A549 (cell line): ENCODE measurements at regions not wholly inside any gene's neighbourhood (a gene's known extent, or its start where the extent isn't known, plus 50 kb on each side); places are given as distances from the start of the nearest gene placed in this dataset.

Experiments used
- ATAC-seq, 2 experiments: fragments of 200-7000 bp in 1 of 2; fragments of >200 bp in 1 of 2; cut with Nextera tagmentation in 1 of 2; cut with Tn5 transposase in 1 of 2; 3 replicates each; pipeline versions ENCODE4 v1.8.0 to v1.9.1; 2018 to 2020; ENCODE audit warnings: mild to moderate bottlenecking in 1 of 2, moderate library complexity in 1 of 2
- CTCF ChIA-PET: fragments of 300-600 bp; sonication (Branson Sonifier 250); formaldehyde crosslinking; extraction: SDS; loops from one replicate; lab custom pipeline; 2021; ENCODE audit warnings: antibody characterized with exemption, inconsistent platforms; lab: Yijun Ruan, JAX
- POLR2A ChIA-PET: fragments of 350-600 bp; formaldehyde crosslinking; extraction: SDS; loops from one replicate; lab custom pipeline; 2021; ENCODE audit warnings: antibody characterized with exemption, inconsistent platforms; lab: Yijun Ruan, JAX
- DNase-seq, 2 experiments: peaks; one replicate each; pipeline versions ENCODE4 v3.0.0 to v3.0.0-alpha.2; 2011 to 2016; ENCODE audit warnings: low read depth in 1 of 2, low spot score in 1 of 2
- FAIRE-seq: peaks from 2 replicates; lab custom pipeline; 2011; peaks lifted over from hg19 to GRCh38; lab: Jason Lieb, UNC
- H3K27ac ChIP-seq, 2 experiments: fragments of >200 bp; sonication (Bioruptor Twin); formaldehyde crosslinking; 3 replicates each; pipeline ENCODE4 v1.5.1; 2016 to 2017
- H3K4me1 ChIP-seq: fragments of >200 bp; sonication (Bioruptor Twin); formaldehyde crosslinking; 3 replicates; pipeline ENCODE4 v1.6.1; 2016
- H3K4me2 ChIP-seq: fragments of >200 bp; sonication (Bioruptor Twin); formaldehyde crosslinking; 3 replicates; pipeline ENCODE4 v1.6.1; 2016
- H3K4me3 ChIP-seq: fragments of >200 bp; sonication (Bioruptor Twin); formaldehyde crosslinking; 3 replicates; pipeline ENCODE4 v1.5.1; 2016
- H3K9me3 ChIP-seq: fragments of >200 bp; sonication (Bioruptor Twin); formaldehyde crosslinking; 3 replicates; pipeline ENCODE4 v1.6.1; 2016
- BHLHE40 ChIP-seq: IDR thresholded peaks from 2 replicates; pipeline ENCODE4 v1.6.1; 2012; ENCODE audit warnings: low read depth, low read length, inconsistent platforms
- CHD2 ChIP-seq: fragments of 150-350 bp; IDR thresholded peaks from 2 replicates; pipeline ENCODE4 v1.6.1; 2014; ENCODE audit warnings: low read length; ENCODE audit not compliant: partially characterized antibody
- CHD4 ChIP-seq: fragments of 200-600 bp; sonication (generic); IDR thresholded peaks from 2 replicates; pipeline ENCODE4 v1.6.1; 2016; ENCODE audit warnings: antibody characterized with exemption, mild to moderate bottlenecking, borderline replicate concordance
- CTCF ChIP-seq: fragments of >200 bp; sonication (Bioruptor Twin); formaldehyde crosslinking; IDR thresholded peaks from 3 replicates; pipeline ENCODE4 v1.5.1; 2016
- EHF ChIP-seq: fragments of 250-450 bp; sonication (Bioruptor Pico); IDR thresholded peaks from 2 replicates; pipeline ENCODE4 v1.5.0; 2020; ENCODE audit warnings: mild to moderate bottlenecking
- EHMT2 ChIP-seq: fragments of 200-600 bp; sonication (generic); IDR thresholded peaks from 2 replicates; pipeline ENCODE4 v1.6.1; 2016; ENCODE audit warnings: antibody characterized with exemption, low read depth, mild to moderate bottlenecking, moderate library complexity
- ELK1 ChIP-seq: fragments of 150-350 bp; IDR thresholded peaks from 2 replicates; pipeline ENCODE4 v1.6.1; 2014; ENCODE audit warnings: low read depth, mild to moderate bottlenecking, low read length
- EP300 ChIP-seq, 2 experiments: fragments of >200 bp; sonication (Bioruptor Twin); formaldehyde crosslinking; IDR thresholded peaks; 2 replicates in 1 of 2; 3 replicates in 1 of 2; pipeline ENCODE4 v1.6.1; 2016 to 2017
- FOXS1 ChIP-seq: fragments of 250-450 bp; sonication (Bioruptor Pico); IDR thresholded peaks from 2 replicates; pipeline ENCODE4 v1.5.0; 2020; ENCODE audit warnings: mild to moderate bottlenecking, moderate library complexity
- GATA3 ChIP-seq: IDR thresholded peaks from 2 replicates; pipeline ENCODE4 v1.6.1; 2012; ENCODE audit warnings: borderline replicate concordance
- HOXB13 ChIP-seq: fragments of 250-450 bp; sonication (Bioruptor Pico); IDR thresholded peaks from 2 replicates; pipeline ENCODE4 v1.5.0; 2020; ENCODE audit warnings: low read depth, mild to moderate bottlenecking, moderate library complexity
- JUN ChIP-seq, 2 experiments: fragments of >200 bp; sonication (Bioruptor Twin); formaldehyde crosslinking; IDR thresholded peaks; 2 replicates in 1 of 2; 3 replicates in 1 of 2; pipeline ENCODE4 v1.6.1; 2016 to 2017
- JUNB ChIP-seq: fragments of >200 bp; sonication (Bioruptor Twin); formaldehyde crosslinking; IDR thresholded peaks from 2 replicates; pipeline ENCODE4 v1.6.1; 2016
- KDM5A ChIP-seq: fragments of 200-600 bp; sonication (generic); IDR thresholded peaks from 2 replicates; pipeline ENCODE4 v1.6.1; 2016; ENCODE audit warnings: antibody characterized with exemption, mild to moderate bottlenecking
- MAZ ChIP-seq: fragments of 150-350 bp; IDR thresholded peaks from 2 replicates; pipeline ENCODE4 v1.6.1; 2014; ENCODE audit warnings: antibody characterized with exemption, low read depth, low read length, borderline replicate concordance
- MYC ChIP-seq: IDR thresholded peaks from 2 replicates; pipeline ENCODE4 v1.6.1; 2012; ENCODE audit warnings: mild to moderate bottlenecking, inconsistent platforms, low read length, improper control_type of control experiment, borderline replicate concordance
- NFE2L2 ChIP-seq: fragments of 150-350 bp; conservative IDR thresholded peaks from 2 replicates; pipeline ENCODE4 v1.6.1; 2014; ENCODE audit warnings: low read length
- NR3C1 ChIP-seq: fragments of >200 bp; sonication (Bioruptor Twin); formaldehyde crosslinking; IDR thresholded peaks from 3 replicates; pipeline ENCODE4 v1.6.1; 2017
- PBX3 ChIP-seq: IDR thresholded peaks from 2 replicates; pipeline ENCODE4 v1.6.1; 2012
- POLR2A ChIP-seq: IDR thresholded peaks from 2 replicates; pipeline ENCODE4 v1.6.1; 2012; ENCODE audit warnings: mild to moderate bottlenecking, low read length
- RAD21 ChIP-seq, 2 experiments: fragments of >200 bp in 1 of 2; sonication (Bioruptor Twin) in 1 of 2; formaldehyde crosslinking in 1 of 2; IDR thresholded peaks in 1 of 2; conservative IDR thresholded peaks in 1 of 2; 2 replicates in 1 of 2; 3 replicates in 1 of 2; pipeline ENCODE4 v1.6.1; 2012 to 2018; ENCODE audit warnings: inconsistent platforms in 1 of 2
- RFX5 ChIP-seq: fragments of 450-650 bp; IDR thresholded peaks from 2 replicates; pipeline ENCODE4 v1.7.1; 2014; ENCODE audit warnings: antibody characterized with exemption, mild to moderate bottlenecking, moderate library complexity
- RNF2 ChIP-seq: fragments of 200-600 bp; sonication (generic); IDR thresholded peaks from 2 replicates; pipeline ENCODE4 v1.6.1; 2016; ENCODE audit warnings: low read depth, mild to moderate bottlenecking, antibody characterized with exemption, moderate library complexity, borderline replicate concordance
- SMC3 ChIP-seq: fragments of >200 bp; sonication (Bioruptor Twin); formaldehyde crosslinking; IDR thresholded peaks from 3 replicates; pipeline ENCODE4 v1.6.1; 2018; ENCODE audit warnings: inconsistent platforms
- SREBF2 ChIP-seq: fragments of 450-650 bp; IDR thresholded peaks from 2 replicates; pipeline ENCODE4 v1.6.1; 2014; ENCODE audit warnings: mild to moderate bottlenecking, moderate library complexity
- TP53 ChIP-seq: fragments of 250-450 bp; sonication (Bioruptor Pico); IDR thresholded peaks from 2 replicates; pipeline ENCODE4 v1.5.0; 2021; ENCODE audit warnings: mild to moderate bottlenecking, moderate library complexity
- USF2 ChIP-seq: fragments of 450-650 bp; IDR thresholded peaks from 2 replicates; pipeline ENCODE4 v1.6.1; 2014; ENCODE audit warnings: antibody characterized with exemption
- ZSCAN20 ChIP-seq: fragments of 250-450 bp; sonication (Bioruptor Pico); IDR thresholded peaks from 2 replicates; pipeline ENCODE4 v1.8.0; 2022; ENCODE audit warnings: mild to moderate bottlenecking, moderate library complexity
- WGBS: methylation state at CpG from one replicate; pipeline ENCODE4 v1.1.6; 2017; ENCODE audit errors: missing lambda C conversion rate; 5-methylcytosine and 5-hydroxymethylcytosine counted together
- TF ChIP-seq, protein P1 (sequence below): fragments of 250-450 bp; sonication (Bioruptor Pico); IDR thresholded peaks from 2 replicates; pipeline ENCODE4 v1.5.0; 2021; ENCODE audit warnings: mild to moderate bottlenecking, moderate library complexity, borderline replicate concordance

GRCh38 chr2:18848646-18849045, 259.3 kb upstream of the NT5C1B start:
- H3K27ac ChIP-seq = no peak overlapping the region
- H3K4me2 ChIP-seq = no peak overlapping the region
- H3K9me3 ChIP-seq = no peaks in the 10 kb centered on the region
- no peak for FAIRE-seq
- no peak for ATAC-seq
- TF ChIP-seq RFX5 (no peak), BHLHE40 (no peak), MAZ (no peak), RNF2 (no peak), JUNB (no peak), EP300 (IDR thresholded peaks at IDR 0.05) (no peak), EHMT2 (no peak), CHD4 (no peak), PBX3 (no peak), NFE2L2 (no peak), MYC (no peak), HOXB13 (CRISPR knock-in tag) (no peak), CTCF (no peak), KDM5A (no peak), USF2 (no peak), FOXS1 (no peak), SMC3 (no peak), RAD21 (conservative IDR thresholded peaks at IDR 0.05 in 1 of 2, IDR thresholded peaks at IDR 0.05 in 1 of 2) (no peak)
- TF ChIP-seq, protein P1, sequence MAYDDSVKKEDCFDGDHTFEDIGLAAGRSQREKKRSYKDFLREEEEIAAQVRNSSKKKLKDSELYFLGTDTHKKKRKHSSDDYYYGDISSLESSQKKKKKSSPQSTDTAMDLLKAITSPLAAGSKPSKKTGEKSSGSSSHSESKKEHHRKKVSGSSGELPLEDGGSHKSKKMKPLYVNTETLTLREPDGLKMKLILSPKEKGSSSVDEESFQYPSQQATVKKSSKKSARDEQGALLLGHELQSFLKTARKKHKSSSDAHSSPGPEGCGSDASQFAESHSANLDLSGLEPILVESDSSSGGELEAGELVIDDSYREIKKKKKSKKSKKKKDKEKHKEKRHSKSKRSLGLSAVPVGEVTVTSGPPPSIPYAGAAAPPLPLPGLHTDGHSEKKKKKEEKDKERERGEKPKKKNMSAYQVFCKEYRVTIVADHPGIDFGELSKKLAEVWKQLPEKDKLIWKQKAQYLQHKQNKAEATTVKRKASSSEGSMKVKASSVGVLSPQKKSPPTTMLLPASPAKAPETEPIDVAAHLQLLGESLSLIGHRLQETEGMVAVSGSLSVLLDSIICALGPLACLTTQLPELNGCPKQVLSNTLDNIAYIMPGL = no peak
- no peak overlapping the region for H3K4me3 ChIP-seq
- ChIA-PET CTCF (no interaction called here), POLR2A (no interaction called here)
- DNase-seq = no peak
- H3K4me1 ChIP-seq = no peaks in the 10 kb centered on the region

DNA sequence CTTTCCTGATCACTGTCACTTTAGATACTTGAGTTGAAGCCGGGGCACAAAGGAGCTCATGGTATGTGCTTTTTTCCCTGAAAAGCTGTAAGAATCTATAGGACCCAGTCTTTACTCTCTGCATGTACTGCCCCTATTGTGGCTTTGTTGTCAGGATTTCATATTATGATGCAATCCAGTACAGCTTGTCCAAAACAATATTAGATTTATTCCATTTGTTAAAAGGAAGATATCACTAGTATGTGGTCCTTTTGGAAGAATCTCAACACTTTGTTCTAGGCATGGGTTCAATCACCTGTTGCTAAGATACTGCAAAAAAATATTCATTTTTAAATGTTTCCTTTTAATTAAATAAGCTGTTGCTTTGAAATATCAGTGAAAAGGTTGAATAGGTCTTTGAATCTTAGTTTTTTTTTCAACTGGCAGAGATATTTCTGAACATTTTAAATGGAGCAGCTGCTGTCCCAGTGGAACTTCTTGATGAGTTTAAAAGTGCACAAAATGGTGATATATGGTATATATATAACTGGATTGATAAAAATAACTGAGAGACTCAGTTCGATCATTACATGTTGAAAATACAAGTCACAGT, 256.6 kb upstream of the NT5C1B start:
- H3K27ac ChIP-seq = no peak overlapping the region
- H3K4me1 ChIP-seq = no peaks in the 10 kb centered on the region
- ChIA-PET POLR2A (no interaction called here), CTCF (interaction anchor here (0.8 to 3.8 kb wide), 2 partner anchors 9 to 325 kb away, joined by 3 to 14 read pairs; no protein-coding TSS in a partner anchor)
- 9% methylated on average over 2 of the region's 2 CpGs for WGBS
- no peak overlapping the region for H3K4me2 ChIP-seq
- H3K4me3 ChIP-seq = no peak overlapping the region
- DNase-seq (no peak), FAIRE-seq (no peak), ATAC-seq (no peak)
- no peaks in the 10 kb centered on the region for H3K9me3 ChIP-seq
- TF ChIP-seq POLR2A = no peak
- TF ChIP-seq SREBF2 = no peak
- no peak for TF ChIP-seq JUN (IDR thresholded peaks at IDR 0.05)
- TF ChIP-seq NR3C1 = no peak
- no peak for TF ChIP-seq CHD2
- TF ChIP-seq USF2 = no peak
- TF ChIP-seq EHMT2 = no peak
- TF ChIP-seq ELK1 = no peak
- no peak for TF ChIP-seq EHF (CRISPR knock-in tag)
- TF ChIP-seq CTCF = no peak
- no peak for TF ChIP-seq TP53 (CRISPR knock-in tag)
- TF ChIP-seq ZSCAN20 (CRISPR knock-in tag) = no peak
- no peak for TF ChIP-seq GATA3
- TF ChIP-seq NFE2L2 = no peak
